HUES64 (cell line): ENCODE measurements at regions not wholly inside any gene's neighbourhood (a gene's known extent, or its start where the extent isn't known, plus 50 kb on each side); places are given as distances from the start of the nearest gene placed in this dataset.

Experiments
- H3K27ac ChIP-seq: 2 replicates; pipeline ENCODE4 v1.7.0; 2013; ENCODE audit warnings: low read depth, low read length, inconsistent platforms
- H3K27me3 ChIP-seq: 2 replicates; pipeline ENCODE4 v1.6.1; 2013; ENCODE audit warnings: mild to moderate bottlenecking, low read length; ENCODE audit not compliant: insufficient read depth
- H3K36me3 ChIP-seq: 2 replicates; pipeline ENCODE4 v1.6.1; 2013; ENCODE audit warnings: mild to moderate bottlenecking, low read length; ENCODE audit not compliant: insufficient read depth
- H3K4me1 ChIP-seq: 2 replicates; pipeline ENCODE4 v1.6.1; 2013; ENCODE audit warnings: mild to moderate bottlenecking, low read length, moderate library complexity; ENCODE audit not compliant: insufficient read depth
- H3K4me3 ChIP-seq: 2 replicates; pipeline ENCODE4 v1.5.1; 2013; ENCODE audit warnings: mild to moderate bottlenecking, low read length, moderate library complexity
- H3K9ac ChIP-seq: 2 replicates; pipeline ENCODE4 v1.6.1; 2013; ENCODE audit warnings: mild to moderate bottlenecking, low read depth, low read length
- H3K9me3 ChIP-seq: 2 replicates; pipeline ENCODE4 v1.6.1; 2013; ENCODE audit warnings: low read depth, low read length; ENCODE audit not compliant: insufficient read depth
- WGBS: fragments of 150-250, 120-280 bp; methylation state at CpG from one replicate; pipeline ENCODE4 v1.1.7; 2013; ENCODE audit warnings: missing lambda C conversion rate; 5-methylcytosine and 5-hydroxymethylcytosine counted together

DNA sequence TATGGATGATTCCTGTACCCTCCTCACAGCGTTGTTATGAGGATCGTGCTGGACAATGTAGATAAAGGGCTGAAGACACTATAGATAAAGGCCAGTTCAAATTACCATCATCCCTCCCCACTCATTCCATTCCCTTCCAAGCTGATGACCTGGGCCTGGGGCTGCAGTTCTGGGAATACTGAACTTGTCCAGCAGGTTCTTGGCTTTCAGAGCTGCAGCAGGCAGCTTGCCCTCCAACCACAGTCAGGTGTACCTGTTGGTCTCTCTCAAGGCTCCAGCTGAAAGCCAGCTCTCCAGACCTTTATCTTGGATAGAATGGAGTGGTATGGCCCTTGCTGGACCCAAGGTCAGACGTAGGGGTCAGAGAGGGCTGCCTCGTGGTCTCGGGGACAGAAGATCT lies 92.5 kb downstream of the PCDH1 start:
- no peak overlapping the region for H3K27ac ChIP-seq
- H3K4me1 ChIP-seq: peaks cover 5% of the 10 kb centered on the region; the same call in 1 of the 2 replicates
- no peaks in the 10 kb centered on the region for H3K9me3 ChIP-seq
- H3K4me3 ChIP-seq: no peak overlapping the region
- no peak overlapping the region for H3K9ac ChIP-seq
- WGBS: 96% methylated on average over 3 of the region's 5 CpGs
- no peaks in the 10 kb centered on the region for H3K36me3 ChIP-seq
- H3K27me3 ChIP-seq: no peaks in the 10 kb centered on the region

DNA sequence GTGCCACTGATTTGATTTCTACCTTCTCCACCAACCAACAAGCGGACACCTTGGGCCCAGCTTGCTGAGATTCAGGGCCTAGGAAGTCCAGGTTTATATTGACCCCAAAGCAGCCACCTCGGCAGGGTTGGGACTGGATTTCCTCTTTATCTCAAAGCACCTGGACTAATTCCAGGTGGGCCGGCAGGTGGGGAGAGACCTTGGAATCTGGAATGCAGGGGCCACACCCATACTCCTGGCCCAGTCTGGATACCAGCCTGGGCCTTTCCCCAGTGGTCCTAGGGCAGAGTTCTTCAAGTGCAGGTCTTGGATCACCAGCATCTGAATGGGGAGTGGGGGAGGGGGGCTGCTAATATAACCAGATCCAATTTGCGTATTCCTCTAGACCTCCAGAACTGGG lies 93.1 kb downstream of the PCDH1 start:
- H3K9me3 ChIP-seq: no peaks in the 10 kb centered on the region
- no peak overlapping the region for H3K9ac ChIP-seq
- no peak overlapping the region for H3K27ac ChIP-seq
- 97% methylated on average over 4 of the region's 4 CpGs for WGBS
- peaks cover 5% of the 10 kb centered on the region; the same call in 1 of the 2 replicates for H3K4me1 ChIP-seq
- H3K4me3 ChIP-seq: no peak overlapping the region
- no peaks in the 10 kb centered on the region for H3K36me3 ChIP-seq
- H3K27me3 ChIP-seq: no peaks in the 10 kb centered on the region

- Histone ChIP-seq H3K36me3 (no peaks in the 10 kb centered on the region), H3K9me3 (no peaks in the 10 kb centered on the region), H3K27ac (no peak overlapping the region), H3K9ac (no peak overlapping the region), H3K27me3 (no peaks in the 10 kb centered on the region), H3K4me3 (no peak overlapping the region), H3K4me1 (peaks cover 9% of the 10 kb centered on the region; the same call in 1 of the 2 replicates)
- WGBS: 83% methylated on average over 5 of the region's 5 CpGs
Observed at GRCh38 chr5:141784529-141784928, 93.7 kb downstream of the PCDH1 start.

DNA sequence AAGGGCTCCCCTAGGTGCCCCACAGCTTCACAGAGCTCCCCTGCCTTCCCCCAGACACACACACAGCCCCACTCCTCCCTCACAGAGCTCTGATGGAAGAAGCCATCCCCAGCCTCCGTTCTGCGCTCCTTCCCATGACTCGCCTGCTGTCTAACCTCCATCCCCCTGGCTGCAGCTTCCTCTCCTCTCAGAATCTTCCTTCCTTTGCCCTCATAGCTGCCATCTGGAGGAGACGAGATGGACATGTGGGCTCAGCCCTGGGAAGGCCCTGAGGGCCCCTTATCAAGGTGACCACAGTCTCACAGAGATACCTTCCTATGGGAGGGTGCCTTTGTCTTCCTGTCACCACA lies 94.3 kb downstream of the PCDH1 start:
- Histone ChIP-seq H3K9me3 (no peaks in the 10 kb centered on the region), H3K27ac (no peak overlapping the region), H3K27me3 (no peaks in the 10 kb centered on the region), H3K36me3 (no peaks in the 10 kb centered on the region), H3K4me1 (peaks cover 10% of the 10 kb centered on the region; the same call in 1 of the 2 replicates), H3K9ac (no peak overlapping the region), H3K4me3 (no peak overlapping the region)
- 73% methylated on average over 4 of the region's 4 CpGs for WGBS

GRCh38 chr5:141783005-141783946 lies 94.9 kb downstream of the PCDH1 start:
- Histone ChIP-seq H3K4me3 (no peak overlapping the region), H3K27ac (no peak overlapping the region), H3K27me3 (no peaks in the 10 kb centered on the region), H3K9ac (no peak overlapping the region), H3K36me3 (no peaks in the 10 kb centered on the region), H3K4me1 (peaks cover 10% of the 10 kb centered on the region; the same call in 1 of the 2 replicates), H3K9me3 (no peaks in the 10 kb centered on the region)
- WGBS: 65% methylated on average over 17 of the region's 17 CpGs

DNA sequence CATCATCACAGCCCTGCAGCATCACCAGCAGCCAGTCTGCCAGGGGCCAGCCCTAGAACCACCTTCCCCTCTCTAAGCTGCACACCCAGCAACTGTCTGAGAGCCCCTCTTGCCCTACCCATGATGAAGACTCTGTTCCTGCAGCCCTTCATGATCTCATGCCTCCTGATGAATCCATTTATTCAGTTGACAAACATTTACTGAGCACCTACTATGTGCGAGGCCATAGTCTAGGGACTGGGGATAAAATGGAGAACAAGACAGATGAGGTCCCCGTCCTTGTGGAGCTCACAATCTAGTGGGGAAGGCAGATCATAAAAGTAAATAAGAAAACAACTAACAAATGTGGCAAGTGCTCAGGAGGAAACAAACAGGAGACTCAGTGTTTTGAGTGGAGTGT lies 96.3 kb downstream of the PCDH1 start:
- H3K27ac ChIP-seq: no peak overlapping the region
- peaks cover 10% of the 10 kb centered on the region; the same call in 1 of the 2 replicates for H3K4me1 ChIP-seq
- 94% methylated on average over 2 of the region's 2 CpGs for WGBS
- no peak overlapping the region for H3K4me3 ChIP-seq
- H3K9me3 ChIP-seq: no peaks in the 10 kb centered on the region
- no peaks in the 10 kb centered on the region for H3K27me3 ChIP-seq
- H3K36me3 ChIP-seq: no peaks in the 10 kb centered on the region
- H3K9ac ChIP-seq: no peak overlapping the region

DNA sequence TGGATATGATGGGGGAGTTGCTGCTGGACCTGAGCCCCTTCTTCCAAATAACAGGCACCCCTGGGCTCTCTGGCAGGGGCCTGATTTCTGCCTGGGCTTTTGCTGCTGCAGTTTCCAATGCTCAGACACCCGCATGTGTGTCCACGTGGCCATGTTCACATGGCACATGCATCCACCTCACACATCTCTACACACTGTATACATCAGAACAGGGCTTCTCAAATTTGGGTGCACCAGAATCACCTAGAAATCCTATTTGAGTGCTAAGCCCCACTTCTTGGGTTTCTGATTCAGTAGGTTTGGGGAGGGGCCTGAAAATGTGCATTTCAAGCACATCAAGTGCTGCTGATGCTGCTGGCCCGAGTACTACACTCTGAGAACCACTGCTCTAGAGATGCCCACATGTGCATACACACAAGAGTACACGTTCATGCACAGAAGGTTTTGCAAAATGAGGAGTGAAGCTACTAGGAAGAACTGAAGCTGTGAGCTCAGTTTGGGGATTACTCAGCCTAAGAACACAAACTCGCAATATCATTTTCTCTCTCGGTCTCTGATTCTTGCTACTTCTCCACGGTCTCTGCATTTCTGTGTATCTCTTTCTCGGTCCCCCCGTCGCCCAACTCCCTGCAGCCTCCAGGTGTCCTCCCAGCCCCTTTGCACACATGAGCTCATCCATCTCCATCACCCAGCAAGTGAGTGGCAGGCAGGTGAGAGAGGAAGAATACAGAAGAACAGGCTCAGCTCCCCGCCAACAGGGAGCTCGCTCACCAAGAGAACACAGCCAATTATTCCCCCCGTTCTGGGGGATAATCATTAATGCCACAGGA lies 97.0 kb downstream of the PCDH1 start:
- no peak overlapping the region for H3K9ac ChIP-seq
- no peak overlapping the region for H3K27ac ChIP-seq
- H3K4me1 ChIP-seq: peaks cover 10% of the 10 kb centered on the region; the same call in 1 of the 2 replicates

GRCh38 chr5:141780240-141780951 lies 97.8 kb downstream of the PCDH1 start:
- Histone ChIP-seq H3K27me3 (no peaks in the 10 kb centered on the region), H3K4me3 (no peak overlapping the region), H3K4me1 (peaks cover 10% of the 10 kb centered on the region; the same call in 1 of the 2 replicates)

More for the DNA sequence above, 97.0 kb downstream of the PCDH1 start:
- Histone ChIP-seq H3K36me3 (no peaks in the 10 kb centered on the region), H3K27me3 (no peaks in the 10 kb centered on the region), H3K9me3 (no peaks in the 10 kb centered on the region), H3K4me3 (no peak overlapping the region)
- 77% methylated on average over 13 of the region's 13 CpGs for WGBS

GRCh38 chr5:141779503-141779973 lies 97.5 kb upstream of the ARAP3 start:
- H3K36me3 ChIP-seq: no peaks in the 10 kb centered on the region
- no peak overlapping the region for H3K9ac ChIP-seq
- H3K4me3 ChIP-seq: no peak overlapping the region
- H3K4me1 ChIP-seq: peaks cover 10% of the 10 kb centered on the region; the same call in 1 of the 2 replicates
- H3K27me3 ChIP-seq: no peaks in the 10 kb centered on the region
- no peak overlapping the region for H3K27ac ChIP-seq
- H3K9me3 ChIP-seq: no peaks in the 10 kb centered on the region
- 44% methylated on average over 4 of the region's 5 CpGs for WGBS

More at GRCh38 chr5:141780240-141780951, 97.8 kb downstream of the PCDH1 start:
- H3K36me3 ChIP-seq: no peaks in the 10 kb centered on the region
- H3K9me3 ChIP-seq: no peaks in the 10 kb centered on the region
- no peak overlapping the region for H3K27ac ChIP-seq
- H3K9ac ChIP-seq: no peak overlapping the region
- 65% methylated on average over 10 of the region's 10 CpGs for WGBS

DNA sequence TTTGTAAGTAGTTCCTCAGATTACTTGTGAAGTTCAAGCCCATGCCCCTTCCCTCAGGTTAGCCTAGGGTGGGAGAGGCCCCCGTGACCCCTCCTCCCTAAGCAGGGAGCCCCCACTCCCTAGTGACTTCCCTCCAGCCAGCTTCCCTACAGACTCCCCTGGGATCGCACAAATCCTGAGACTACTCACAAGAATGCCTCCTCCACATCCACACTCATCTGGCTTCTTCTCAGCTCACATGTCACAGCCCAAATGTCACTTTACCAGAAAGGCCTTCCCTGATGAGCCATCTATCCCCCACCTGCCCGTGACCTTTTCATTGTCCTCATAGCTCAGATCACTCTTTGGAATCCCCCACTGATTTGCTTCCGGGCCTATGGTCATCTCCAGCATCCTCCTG lies 96.7 kb upstream of the ARAP3 start:
- WGBS: 87% methylated on average over 4 of the region's 4 CpGs
- H3K4me3 ChIP-seq: no peak overlapping the region
- no peak overlapping the region for H3K9ac ChIP-seq
- H3K27ac ChIP-seq: no peak overlapping the region
- peaks cover 15% of the 10 kb centered on the region for H3K4me1 ChIP-seq
- H3K36me3 ChIP-seq: no peaks in the 10 kb centered on the region
- no peaks in the 10 kb centered on the region for H3K27me3 ChIP-seq
- H3K9me3 ChIP-seq: no peaks in the 10 kb centered on the region
